ENCODE measurements at regions not wholly inside any gene's neighbourhood (a gene's known extent, or its start where the extent isn't known, plus 50 kb on each side); places are given as distances from the start of the nearest gene placed in this dataset.
A peak's percentile ranks its signal among the peaks of the same experiment; 100 is the strongest.

GRCh38 chr7:142408794-142409193, 150.9 kb upstream of the PRSS58 start:
- H3K4me3 ChIP-seq (ENCODE audit: low read depth, low read length): no peak overlapping the region
- TF ChIP-seq, protein P1, sequence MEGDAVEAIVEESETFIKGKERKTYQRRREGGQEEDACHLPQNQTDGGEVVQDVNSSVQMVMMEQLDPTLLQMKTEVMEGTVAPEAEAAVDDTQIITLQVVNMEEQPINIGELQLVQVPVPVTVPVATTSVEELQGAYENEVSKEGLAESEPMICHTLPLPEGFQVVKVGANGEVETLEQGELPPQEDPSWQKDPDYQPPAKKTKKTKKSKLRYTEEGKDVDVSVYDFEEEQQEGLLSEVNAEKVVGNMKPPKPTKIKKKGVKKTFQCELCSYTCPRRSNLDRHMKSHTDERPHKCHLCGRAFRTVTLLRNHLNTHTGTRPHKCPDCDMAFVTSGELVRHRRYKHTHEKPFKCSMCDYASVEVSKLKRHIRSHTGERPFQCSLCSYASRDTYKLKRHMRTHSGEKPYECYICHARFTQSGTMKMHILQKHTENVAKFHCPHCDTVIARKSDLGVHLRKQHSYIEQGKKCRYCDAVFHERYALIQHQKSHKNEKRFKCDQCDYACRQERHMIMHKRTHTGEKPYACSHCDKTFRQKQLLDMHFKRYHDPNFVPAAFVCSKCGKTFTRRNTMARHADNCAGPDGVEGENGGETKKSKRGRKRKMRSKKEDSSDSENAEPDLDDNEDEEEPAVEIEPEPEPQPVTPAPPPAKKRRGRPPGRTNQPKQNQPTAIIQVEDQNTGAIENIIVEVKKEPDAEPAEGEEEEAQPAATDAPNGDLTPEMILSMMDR (IDR thresholded peaks at IDR 0.05; ENCODE audit: low read depth, low read length): no peak

DNA sequence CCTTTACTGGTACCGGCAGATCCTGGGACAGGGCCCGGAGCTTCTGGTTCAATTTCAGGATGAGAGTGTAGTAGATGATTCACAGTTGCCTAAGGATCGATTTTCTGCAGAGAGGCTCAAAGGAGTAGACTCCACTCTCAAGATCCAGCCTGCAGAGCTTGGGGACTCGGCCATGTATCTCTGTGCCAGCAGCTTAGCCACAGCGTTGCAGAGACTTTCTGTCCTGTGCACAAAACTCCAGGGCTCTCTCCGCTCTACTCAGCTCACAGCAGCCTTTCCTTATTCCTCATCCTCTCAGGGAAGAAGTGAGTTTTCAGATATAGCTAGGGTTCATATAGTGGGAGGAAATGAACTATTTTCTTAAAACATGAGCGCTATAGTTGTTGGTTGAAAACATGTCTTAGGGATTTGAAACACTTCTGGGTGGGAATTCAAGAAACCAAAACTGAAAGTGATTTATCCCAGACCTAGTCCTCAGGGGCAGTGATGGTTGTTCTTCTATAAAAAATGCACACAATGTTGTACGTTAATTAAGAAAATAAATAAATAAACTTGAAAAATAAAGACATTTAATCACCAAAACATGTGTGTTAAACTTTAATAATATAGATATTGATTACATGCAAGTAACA, 150.2 kb upstream of the PRSS58 start:
- TF ChIP-seq, protein P1 (IDR thresholded peaks at IDR 0.05; ENCODE audit: low read depth, low read length): no peak
- peak overlapping the region; percentile 1 for H3K4me3 ChIP-seq (ENCODE audit: low read depth, low read length)

- TF ChIP-seq, protein P1 (IDR thresholded peaks at IDR 0.05; ENCODE audit: low read depth, low read length): peak; percentile 39
Observed at GRCh38 chr7:142405122-142405765, 147.4 kb upstream of the PRSS58 start.

DNA sequence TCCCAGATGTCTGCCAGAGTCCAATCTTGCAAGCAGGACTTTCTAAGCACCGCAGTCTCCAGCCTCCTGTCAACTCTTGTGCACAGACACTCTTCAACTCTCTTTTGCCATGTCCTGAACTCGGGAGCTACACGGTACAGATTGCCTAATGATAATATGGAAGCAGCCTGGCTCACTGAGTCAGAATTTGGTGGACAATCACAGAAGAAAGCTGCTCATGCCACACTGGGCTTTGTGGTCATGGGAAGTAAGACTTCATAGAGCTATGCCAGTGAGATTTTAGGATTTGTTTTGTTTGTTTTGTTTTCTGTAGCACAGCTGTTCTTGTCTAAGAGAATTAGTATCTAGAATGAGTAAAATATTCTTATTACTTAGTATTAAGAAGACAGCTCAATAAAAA, 144.1 kb upstream of the PRSS58 start:
- TF ChIP-seq, protein P1 (IDR thresholded peaks at IDR 0.05; ENCODE audit: low read depth, low read length): no peak

More at GRCh38 chr7:142405122-142405765, 147.4 kb upstream of the PRSS58 start:
- no peak overlapping the region for H3K4me3 ChIP-seq (ENCODE audit: low read depth, low read length)

DNA sequence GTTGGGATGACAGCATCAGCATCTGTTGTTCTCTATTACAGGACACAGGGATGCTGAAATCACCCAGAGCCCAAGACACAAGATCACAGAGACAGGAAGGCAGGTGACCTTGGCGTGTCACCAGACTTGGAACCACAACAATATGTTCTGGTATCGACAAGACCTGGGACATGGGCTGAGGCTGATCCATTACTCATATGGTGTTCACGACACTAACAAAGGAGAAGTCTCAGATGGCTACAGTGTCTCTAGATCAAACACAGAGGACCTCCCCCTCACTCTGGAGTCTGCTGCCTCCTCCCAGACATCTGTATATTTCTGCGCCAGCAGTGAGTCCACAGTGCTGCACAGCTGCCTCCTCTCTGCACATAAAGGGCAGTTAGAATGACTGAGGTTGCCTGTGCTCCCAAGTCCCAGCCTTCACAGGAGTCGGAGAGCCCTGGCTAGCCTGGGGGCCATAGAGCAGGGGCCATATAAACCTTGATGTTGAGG, 142.2 kb upstream of the PRSS58 start:
- H3K4me3 ChIP-seq (ENCODE audit: low read depth, low read length): no peak overlapping the region
- TF ChIP-seq, protein P1 (IDR thresholded peaks at IDR 0.05; ENCODE audit: low read depth, low read length): no peak

More for the DNA sequence above, 144.1 kb upstream of the PRSS58 start:
- no peak overlapping the region for H3K4me3 ChIP-seq (ENCODE audit: low read depth, low read length)

DNA sequence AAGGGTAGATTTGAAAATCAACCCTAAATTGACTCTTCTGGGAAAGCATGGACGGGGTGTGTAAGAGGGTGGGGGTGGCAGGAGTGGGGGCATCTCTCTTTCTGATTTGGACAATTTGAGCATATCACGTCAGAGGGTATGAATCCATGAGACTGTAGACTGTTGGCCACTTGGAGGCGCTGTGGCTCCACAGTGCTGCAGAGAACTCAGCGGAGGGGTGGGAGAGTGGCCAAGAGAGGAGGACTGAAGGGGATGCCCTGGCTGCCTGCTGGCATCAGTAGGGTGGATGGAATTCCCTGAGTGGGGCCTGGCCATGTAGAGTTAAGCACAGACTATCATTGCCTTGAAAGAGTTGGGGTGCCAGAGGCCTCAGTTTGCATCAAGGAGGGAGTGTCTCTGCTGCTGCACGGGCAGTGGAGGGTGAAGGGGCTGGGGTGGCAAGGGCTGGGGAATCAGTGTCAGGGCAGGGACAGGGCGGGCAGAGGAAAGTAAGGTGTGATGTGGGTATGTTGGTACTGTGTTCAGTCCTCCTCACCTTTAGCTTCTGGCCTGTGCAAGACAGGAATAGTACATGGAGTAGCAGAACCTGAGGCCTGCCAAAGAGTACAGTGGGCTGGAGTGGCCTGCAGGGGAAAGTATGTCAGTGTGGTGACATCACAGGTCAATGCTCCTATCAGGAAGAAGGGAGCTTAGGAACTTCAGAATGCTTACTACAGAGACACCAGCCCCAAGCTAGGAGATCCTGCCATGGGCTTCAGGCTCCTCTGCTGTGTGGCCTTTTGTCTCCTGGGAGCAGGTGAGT, 133.5 kb upstream of the PRSS58 start:
- TF ChIP-seq, protein P1 (IDR thresholded peaks at IDR 0.05; ENCODE audit: low read depth, low read length): peak; percentile 58
- H3K4me3 ChIP-seq (ENCODE audit: low read depth, low read length): no peak overlapping the region
